Stimulated activated CD8-positive, alpha-beta memory T cell treated with anti-CD3 and anti-CD28 coated beads, Interleukin-7, amount 100 ng/mL, for 48 hours (primary cell): ENCODE measurements at regions not wholly inside any gene's neighbourhood (a gene's known extent, or its start where the extent isn't known, plus 50 kb on each side); places are given as distances from the start of the nearest gene placed in this dataset.
A peak's percentile ranks its signal among the peaks of the same experiment; 100 is the strongest.
"Not testable (repeated sequence)": the region's sequence is repeated elsewhere in the genome, so short reads cannot be mapped to it uniquely, and the experiment has no call there.

Experiments
- DNase-seq, 2 donors: peaks; one replicate each; pipeline ENCODE4 v3.0.0-alpha.2; 2020; ENCODE audit warnings: low read depth in 1 of 2; ENCODE audit errors: extremely low read depth in 1 of 2

- DNase-seq = no peak
These were observed 848.0 kb upstream of the ACO1 start for GRCh38 chr9:31536471-31536870.

- no peak for DNase-seq
These were observed 842.6 kb upstream of the ACO1 start for GRCh38 chr9:31541721-31542281.

DNA sequence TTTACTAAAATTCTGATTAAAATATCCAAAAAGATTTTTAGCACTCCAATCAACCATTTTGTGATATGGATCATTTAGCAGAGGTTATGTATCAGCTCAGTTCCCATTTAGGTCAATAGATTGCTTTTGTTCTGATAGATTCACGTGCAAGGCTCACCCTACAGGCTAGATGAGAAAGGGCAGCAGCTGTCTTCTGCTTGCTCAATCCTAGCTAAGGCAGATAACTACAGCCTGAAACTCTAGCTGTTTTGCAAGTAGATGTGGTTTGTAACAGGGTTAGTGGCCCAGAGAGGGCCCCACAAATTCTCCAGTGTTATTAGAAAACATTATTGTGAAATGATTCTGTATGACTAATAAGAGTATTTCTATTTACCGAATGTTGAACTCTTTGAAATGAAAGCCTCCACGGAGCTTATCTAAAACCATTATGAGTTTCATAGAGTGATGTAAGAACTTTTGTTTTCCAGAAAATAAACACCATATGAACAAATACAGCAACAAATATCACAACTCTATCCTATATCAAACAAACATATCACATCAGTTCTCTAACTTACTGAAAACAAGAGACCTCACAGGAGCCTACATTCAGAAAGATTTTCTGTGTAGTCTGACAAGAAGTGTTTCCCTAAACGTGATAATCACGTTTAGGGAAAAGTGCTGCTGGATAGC lies 841.9 kb upstream of the ACO1 start:
- peak in 1 of 2 donors; percentile 12 for DNase-seq

GRCh38 chr9:31554941-31555340 lies 829.5 kb upstream of the ACO1 start:
- DNase-seq = no peak

- DNase-seq = no peak
These were observed 827.6 kb upstream of the ACO1 start for GRCh38 chr9:31556667-31557463.

DNA sequence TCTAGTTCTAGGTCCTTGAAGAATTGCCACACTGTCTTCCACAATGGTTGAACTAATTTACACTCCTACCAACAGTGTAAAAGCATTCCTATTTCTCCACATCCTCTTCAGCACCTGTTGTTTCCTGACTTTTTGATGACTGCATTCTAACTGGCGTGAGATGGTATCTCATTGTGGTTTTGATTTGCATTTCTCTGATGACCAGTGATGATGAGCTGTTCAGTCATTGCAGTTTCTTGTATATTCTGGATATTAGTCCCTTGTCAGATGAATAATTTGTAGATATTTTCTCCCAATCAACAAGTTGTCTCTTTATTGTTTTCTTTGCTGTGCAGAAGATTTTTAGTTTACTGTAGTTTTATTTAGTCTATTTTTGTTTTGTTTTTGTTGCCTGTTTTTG lies 812.3 kb upstream of the ACO1 start:
- not testable (repeated sequence) for DNase-seq

DNA sequence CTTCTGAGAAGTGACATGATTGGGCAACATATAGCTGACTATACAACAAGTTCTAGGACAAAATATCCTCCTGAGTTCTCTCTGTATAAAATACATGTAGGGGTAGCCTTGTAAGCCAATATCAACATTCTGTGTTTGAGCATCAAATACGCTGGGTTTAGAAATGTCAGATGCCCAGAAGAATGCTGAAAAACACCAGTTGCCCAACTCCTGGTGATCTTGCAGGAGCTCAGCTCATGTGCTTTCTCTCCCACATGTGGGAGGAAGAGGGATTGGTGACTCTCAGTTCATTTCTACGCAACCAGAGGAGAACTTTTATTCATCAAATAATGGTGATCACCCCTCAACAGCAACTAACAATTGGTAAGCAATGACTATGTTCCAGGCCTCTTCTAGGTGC lies 810.9 kb upstream of the ACO1 start:
- no peak for DNase-seq

GRCh38 chr9:31574006-31574765 lies 810.3 kb upstream of the ACO1 start:
- no peak for DNase-seq

DNA sequence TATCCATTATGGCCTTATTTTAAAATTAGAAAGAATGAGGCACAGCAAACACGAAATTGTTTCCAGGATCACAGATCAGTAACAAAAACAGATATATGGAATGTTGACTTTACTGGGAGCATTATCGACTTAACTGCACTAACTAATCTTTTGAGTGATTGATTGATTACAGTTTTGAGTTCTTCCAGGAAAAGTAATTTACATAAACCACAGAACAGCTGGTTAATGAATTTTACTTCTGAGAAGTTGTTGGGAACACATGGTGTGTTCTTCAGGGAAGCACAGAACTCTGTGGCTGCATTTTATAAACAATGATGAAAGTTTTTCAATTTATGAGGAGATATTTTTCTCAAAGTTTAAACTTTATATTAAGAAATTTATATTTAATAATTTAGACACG lies 802.4 kb upstream of the ACO1 start:
- DNase-seq = no peak

DNA sequence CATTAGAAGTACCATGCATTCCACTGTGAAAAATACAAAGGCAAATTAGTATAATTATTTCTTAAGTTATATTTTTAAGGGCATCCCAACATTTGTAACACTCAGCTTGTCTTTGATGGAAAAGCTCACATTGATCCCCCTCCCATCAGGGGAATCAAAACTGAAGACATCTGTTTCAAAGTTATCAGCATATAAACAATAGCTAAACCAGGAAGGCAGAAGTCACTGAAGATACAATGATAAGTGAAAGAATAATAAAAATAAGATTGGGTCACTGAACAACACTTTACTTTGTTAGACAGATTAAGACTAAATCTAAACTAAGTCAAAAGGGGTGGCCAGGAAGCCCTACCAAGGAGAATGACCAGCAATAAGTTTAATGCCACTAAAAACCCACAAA lies 801.9 kb upstream of the ACO1 start:
- DNase-seq = no peak

GRCh38 chr9:31585158-31585557 lies 799.3 kb upstream of the ACO1 start:
- DNase-seq = no peak

DNA sequence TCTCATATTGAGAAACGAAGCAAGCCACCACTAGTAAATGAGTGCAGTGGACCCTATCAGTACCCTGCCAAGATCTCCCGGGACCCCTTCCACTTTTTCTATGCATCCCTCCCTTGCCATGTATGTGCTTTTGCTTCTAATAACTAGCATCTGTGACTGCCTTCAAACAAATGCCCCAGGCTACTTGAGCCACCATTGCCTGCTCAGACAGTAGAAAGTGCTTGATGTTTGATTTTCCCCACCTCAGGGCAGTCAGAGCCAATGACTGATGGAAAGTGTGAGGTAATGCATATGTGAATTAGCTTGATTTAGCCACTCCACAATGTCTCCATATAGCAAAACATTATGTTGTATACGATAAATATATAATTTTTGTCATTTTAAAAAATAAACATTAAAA lies 797.3 kb upstream of the ACO1 start:
- no peak for DNase-seq

GRCh38 chr9:31588006-31588405 lies 796.4 kb upstream of the ACO1 start:
- no peak for DNase-seq

DNA sequence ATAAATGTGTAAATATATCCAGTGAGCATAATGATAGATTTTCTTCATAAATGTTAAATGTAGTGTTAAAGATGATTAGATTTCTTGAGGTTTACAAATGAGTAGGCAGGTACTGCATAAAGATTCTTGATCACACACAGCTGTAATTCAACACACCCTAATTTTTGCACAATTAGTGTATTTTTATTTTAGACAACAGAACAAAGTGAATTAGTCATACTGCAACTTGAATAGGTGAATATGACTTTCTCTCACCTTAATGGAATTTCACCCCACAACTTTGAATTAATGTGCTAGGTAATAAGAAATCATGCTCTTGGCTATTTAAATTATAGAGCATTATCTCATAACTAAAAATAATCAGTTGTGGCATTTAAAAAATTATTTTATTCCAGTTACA lies 795.7 kb upstream of the ACO1 start:
- DNase-seq = no peak

GRCh38 chr9:31590091-31590490 lies 794.4 kb upstream of the ACO1 start:
- no peak for DNase-seq

- DNase-seq = not testable (repeated sequence)
These were observed 787.4 kb upstream of the ACO1 start for GRCh38 chr9:31597086-31597485.

- no peak for DNase-seq
These were observed 786.5 kb upstream of the ACO1 start for GRCh38 chr9:31597977-31598376.

DNA sequence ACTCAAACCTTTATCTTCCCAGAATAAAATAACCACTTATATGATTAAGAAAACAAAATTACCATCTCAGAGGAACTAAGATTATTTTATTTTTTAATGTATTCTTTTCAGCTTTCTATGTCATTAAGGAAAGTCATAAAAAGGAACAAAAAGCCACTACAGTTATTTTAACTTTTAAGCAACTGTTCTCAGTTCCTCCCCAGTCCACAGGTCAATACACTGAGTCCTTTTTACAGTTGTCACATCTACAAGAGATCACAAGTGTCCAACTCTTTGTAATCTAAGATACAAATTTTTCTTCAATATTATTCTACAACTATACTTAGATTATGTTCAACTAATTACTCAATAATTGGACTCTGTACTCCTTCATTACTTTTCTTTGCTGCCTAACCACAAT lies 782.8 kb upstream of the ACO1 start:
- DNase-seq = no peak

DNA sequence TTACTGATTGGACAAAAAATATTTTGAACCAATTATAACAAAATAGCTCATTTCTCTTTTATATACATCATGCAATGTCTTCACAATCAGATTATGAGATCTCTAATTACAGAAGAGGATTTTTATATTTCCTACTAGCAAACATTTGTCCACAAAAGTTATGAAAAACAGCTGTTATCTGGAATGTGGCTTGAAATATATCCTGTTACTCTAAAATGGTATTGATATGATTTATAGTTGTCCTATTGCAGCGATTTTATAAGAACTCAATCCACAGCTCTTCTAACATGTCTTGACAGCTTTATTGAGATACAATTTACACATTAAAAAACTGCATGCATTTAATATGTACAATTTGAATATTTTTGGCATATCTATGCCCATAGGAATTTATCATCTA lies 779.9 kb upstream of the ACO1 start:
- DNase-seq = no peak

- no peak for DNase-seq
These were observed 779.3 kb upstream of the ACO1 start for GRCh38 chr9:31605164-31605563.

- no peak for DNase-seq
These were observed 777.8 kb upstream of the ACO1 start for GRCh38 chr9:31606678-31607077.

DNA sequence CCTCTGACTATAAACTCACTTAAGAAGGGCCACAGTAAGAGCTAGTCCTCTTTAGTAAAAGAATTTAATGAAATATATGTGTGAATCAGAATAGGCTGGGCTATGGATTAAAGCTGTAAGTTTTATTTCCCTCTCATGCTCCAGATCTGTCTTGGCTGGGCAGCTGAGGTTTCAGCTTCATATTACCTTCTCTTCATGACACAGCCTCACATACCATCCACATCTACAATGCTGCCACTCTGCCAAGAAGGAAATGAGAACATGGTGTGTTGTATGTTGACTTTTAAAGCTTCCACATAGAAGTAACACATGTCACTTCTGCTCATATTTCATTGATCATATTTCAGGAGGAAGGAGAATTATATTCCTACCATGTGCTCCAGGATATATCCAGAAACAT lies 776.0 kb upstream of the ACO1 start:
- no peak for DNase-seq
